Stimulated activated CD8-positive, alpha-beta memory T cell treated with anti-CD3 and anti-CD28 coated beads, Interleukin-12 subunit alpha, Interleukin-12 subunit beta, amount 100 ng/mL, for 24 hours (primary cell): ENCODE measurements at regions not wholly inside any gene's neighbourhood (a gene's known extent, or its start where the extent isn't known, plus 50 kb on each side); places are given as distances from the start of the nearest gene placed in this dataset.

Experiments
- DNase-seq: peaks from one replicate; pipeline ENCODE4 v3.0.0-alpha.2; 2020; ENCODE audit errors: extremely low read depth

DNA sequence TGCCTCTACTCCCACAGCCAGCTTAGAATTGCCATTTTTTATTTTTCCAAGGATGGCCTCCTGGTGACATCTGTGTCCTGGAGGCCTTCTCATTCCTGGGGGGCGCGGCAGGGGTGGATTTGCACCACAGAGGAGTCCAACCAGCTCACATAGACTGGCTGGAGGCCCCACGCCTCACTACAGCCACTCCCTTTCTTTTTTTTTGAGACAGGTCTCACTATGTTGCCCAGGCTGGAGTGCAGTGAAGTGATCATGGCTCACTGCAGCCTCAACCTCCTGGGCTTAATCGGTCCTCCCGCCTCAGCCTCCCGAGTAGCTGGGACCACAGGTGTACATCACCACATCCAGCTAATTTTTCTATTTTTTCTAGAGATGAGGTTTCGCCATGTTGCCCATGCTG, 57.6 kb upstream of the DOCK1 start:
- no peak for DNase-seq

GRCh38 chr10:126849646-126850045, 55.6 kb upstream of the DOCK1 start:
- DNase-seq, result no peak

GRCh38 chr10:126851414-126852108, 53.7 kb upstream of the DOCK1 start:
- no peak for DNase-seq

DNA sequence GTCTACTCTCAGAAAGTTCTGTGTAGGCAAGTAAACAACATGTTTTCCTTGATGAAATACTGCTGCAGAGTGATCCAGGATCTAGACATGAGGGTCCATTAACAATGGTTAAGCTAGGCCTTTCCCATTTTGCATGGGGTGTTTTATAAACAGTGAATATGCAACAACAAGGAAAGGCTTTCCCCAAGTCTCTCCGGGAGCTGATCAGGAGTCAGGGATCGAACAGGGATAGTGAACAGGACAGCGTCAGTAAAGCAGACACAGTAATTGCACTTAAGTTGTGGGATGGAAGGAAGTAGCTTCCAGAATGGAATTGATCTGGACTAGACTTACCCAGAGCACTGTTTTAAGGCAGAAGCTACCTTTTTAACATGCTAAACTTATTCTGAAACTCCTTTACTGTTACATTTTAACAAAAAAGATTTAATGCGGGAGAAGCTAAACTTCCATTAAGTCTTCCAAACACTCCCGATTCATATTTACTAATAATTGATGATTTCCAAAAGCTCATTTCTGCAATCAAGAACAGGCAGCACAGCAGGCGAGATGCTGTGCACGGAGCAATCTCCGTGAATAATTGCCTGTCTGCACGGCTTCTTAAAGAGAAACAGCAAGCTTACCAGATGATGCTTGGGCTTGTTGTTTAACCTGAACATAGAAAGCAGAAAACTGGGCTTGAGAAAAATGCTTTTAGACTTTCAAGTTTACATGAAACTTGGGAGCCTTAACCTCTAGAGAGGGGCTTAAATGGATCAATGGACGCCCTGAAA, 50.3 kb upstream of the DOCK1 start:
- no peak for DNase-seq
